ENCODE measurements at regions not wholly inside any gene's neighbourhood (a gene's known extent, or its start where the extent isn't known, plus 50 kb on each side); places are given as distances from the start of the nearest gene placed in this dataset.

DNA sequence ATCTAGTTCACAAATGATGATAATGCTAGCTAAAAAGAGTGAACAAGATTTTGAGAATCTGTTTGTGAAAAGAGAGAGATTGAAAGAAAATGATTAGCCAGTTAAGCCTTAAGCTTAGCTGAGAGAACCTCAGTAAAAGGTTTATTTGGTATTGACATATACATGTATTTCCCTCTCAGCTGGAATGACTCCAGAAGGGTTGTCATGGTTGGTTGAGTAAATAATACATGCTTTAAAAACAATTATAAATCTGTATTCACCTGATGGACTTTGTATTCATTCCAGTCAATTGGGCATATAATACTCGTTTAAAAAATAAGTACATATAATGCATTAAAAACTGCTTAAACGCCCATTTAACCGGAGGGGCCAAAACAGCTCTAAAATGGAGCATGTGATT is 181.4 kb downstream of the GRB14 start:
- DNase-seq: no peak

DNA sequence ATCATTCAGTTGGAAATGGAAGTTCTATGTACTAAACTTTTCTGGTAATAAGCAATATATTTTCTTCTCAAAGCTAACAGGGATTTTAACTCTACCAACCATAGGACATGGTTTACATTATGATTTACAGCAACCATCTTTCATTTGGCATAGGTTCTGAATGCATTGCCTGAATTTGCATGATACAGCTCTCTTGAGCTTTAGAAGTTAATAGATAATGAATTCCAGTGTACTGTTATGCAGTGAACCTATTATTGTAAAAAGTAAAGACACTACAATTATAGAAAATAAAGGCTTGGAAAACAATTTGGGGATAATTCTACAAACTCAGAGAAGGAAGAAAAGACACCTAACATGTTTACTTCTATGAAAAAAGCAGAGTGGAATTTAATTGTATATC is 182.0 kb downstream of the GRB14 start:
- no peak for DNase-seq

DNA sequence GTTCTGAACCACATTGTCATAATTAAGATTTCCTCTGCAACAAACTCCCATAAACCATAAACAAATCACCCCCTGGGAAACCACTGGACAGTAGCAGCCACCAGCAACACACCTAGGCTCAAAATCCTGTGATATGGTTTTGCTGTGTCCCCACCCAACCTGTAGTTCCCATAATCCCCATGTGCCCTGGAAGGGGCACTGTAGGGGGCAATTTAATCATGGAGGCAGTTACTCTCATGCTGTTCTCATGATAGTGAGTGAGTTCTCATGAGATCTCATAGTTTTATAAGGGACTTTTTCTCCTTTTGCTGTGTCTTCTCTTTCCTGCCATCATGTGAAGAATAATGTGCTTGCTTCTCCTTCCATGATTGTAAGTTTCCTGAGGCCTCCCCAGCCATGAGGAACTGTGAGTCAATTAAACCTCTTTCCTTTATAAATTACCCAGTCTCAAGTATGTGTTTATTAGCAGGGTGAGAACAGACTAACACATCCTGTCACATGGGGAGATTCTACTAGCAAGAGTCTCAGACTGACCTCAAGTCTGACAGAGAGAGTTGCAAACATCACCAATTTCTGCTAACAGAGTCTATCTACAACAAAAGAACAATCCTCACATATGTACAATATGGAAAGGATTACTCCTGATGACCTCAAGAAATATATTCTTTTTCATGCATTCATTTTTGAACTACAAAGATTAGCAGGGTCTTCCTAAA is 182.6 kb downstream of the GRB14 start:
- DNase-seq: no peak

DNA sequence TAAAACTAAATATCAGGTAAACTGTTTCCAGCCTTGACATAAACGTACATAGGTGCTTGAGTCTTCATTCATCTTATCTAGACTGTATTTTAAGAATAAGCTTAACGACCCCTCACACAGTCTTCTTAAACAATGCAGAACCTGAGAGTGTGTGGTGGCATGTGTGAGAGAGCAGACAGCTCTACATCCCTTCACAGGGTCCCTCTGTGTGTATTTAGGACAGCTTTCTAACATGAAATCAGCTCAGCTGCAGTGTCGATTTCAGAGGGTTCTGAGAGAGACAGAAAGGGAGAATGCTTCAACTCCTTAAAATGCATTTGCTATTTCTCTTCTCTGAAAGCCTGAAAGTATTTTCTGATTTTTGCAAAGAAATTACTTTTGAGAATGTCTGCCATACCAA is 185.2 kb downstream of the GRB14 start:
- no peak for DNase-seq

DNA sequence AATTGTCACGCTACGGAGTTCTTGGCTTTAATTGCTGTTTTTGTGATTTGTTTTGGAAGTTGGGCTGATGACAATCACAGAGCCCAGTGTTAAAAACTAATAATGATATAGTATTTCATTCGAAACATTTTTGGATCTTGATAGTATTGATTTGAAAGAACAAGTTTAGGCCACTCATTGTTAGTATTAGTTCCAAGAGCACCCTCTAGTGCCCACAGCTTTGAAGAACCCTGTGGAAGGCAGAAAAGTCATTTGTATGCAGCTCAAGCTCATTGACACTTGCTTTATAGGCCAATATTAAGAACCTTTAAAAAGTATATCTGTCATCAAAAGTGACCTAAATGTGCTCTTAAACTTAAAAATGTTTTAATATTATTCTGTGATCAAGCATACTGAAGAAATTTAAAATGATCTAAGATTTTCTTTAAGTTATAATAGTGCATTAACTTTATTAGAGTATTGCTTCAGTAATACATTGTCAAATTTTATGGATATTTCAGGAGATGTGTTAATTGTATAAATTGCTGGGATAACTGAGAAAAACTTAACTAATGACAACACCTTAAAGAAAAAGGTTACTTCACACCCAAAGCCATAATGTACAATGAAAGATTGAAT is 191.0 kb downstream of the GRB14 start:
- DNase-seq: peak; percentile 52

DNA sequence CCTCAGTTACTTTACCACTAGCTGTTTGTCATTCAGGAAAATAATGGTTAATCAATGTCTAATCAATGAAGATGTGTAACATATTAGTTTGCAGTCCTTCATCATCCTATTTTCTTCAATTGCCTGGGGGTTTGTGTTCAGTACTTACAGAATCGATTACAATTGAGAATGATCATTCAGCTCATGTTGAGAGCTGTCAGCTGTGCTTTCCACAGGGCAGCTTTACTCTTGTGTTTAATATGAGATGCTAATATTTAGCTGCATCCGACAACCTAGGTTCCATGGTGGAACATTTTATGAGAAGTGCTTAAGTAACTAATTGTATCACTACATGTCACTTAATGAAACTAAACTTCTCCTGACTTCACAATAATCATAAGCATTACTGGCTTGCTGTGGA is 191.9 kb downstream of the GRB14 start:
- no peak for DNase-seq

DNA sequence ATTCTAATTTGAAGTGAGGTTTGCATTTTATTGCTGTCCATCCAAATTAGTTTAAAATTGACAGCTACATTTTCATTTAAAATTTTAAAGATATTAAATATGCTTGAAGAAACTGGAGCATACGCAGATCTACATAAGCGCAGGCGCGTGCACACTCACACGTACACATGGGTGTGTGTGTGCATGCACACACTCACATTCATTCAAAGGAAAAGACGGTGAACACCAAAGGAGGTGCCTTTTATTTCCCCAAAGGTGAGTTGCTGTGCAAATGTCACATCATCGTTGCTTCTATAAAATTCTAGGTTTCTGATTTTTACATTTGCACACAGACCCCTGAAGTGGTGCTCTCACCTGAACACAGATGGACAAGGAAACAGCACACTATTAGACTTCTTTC is 194.2 kb downstream of the GRB14 start:
- no peak for DNase-seq

DNA sequence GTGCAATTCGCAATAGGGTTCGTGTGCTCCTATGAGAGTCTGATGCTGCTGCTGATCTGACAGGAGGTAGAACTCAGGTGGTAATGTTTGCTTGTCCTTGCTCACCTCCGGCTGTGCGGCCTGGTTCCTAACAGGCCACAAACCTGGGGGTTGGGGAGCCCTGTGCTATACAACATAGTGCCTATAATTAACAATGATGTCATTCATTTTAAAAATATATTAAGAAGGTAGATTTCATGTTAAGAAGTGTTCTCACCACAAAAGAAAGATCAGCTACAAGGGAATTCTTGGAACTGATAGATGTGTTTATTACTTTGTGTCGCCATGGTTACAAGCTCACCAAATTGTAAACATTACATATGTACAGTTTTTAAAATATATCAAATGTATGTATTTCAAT is 200.5 kb downstream of the GRB14 start:
- DNase-seq: no peak

DNA sequence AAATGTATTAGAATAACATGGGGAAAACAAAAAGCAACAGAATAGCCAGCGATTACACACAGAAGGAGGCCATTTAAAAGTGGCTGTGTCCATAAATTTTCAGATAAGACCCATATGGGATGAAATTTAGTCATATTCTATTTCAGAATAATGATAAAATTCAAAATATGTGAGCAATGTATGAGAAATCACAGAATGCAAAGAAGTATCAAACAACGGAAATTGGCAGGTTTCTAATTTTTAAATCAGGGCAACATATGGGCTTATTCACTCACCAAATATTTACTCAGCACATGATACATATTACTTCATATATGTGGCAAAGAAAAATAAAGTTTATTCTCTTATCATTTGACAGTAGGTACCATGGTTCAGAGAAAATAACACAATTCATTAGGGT is 208.5 kb downstream of the GRB14 start:
- DNase-seq: no peak

DNA sequence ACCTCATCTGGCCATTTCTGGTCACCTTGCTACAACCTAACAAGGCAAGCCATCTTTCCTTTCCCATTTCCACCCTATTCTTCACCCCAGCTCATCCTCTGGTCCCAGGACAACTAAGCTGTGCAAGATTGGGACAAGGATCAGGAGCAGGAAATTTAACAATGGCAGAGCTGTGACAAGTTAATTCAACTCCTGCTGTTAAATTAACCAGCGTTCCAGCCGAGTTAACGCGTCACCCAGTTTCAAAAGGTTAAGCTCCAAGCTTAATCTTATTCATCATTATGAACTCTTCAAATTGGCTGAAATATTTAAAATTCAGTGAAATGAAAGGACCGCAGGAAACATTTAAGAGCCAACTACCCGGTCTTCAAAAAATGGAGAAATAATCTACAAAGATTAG is 231.9 kb downstream of the GRB14 start:
- DNase-seq: no peak

DNA sequence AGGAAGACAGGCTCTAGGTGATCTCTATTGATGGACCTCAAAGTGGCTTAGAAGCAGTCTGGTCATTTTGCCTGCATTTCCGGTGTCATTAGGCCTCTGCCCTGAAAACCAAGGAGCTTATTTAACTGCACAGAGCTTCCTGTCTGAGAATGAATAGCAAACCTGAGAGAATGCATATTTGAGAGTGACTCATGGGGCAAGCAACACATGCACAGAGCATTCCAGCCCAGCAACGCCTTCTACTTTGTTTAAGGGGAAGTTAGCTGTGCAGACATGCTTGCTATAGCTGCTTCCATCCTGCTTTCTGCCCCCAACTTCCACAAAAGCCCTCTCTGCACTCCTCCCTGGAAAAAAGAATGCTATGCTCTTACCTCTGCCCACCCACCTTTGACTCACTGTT is 232.8 kb downstream of the GRB14 start:
- no peak for DNase-seq

DNA sequence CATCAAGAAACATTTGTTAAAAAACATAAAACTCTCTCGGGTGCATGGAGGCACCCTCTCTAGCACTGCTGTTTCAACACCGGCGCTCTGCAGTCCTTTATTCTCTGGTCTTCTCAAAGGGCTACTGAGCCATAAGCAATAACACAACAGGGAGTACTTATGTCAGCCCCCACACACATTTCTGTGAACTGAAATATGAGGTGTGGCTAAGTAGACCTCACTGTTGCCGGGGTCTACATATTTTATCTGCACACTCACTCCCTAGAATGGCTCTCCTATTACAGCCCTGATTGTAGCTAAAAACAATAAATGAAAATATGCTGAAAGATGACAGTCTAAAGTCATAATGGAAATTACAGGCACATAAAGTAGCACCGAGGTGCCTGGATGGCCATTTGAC is 235.1 kb downstream of the GRB14 start:
- DNase-seq: no peak

DNA sequence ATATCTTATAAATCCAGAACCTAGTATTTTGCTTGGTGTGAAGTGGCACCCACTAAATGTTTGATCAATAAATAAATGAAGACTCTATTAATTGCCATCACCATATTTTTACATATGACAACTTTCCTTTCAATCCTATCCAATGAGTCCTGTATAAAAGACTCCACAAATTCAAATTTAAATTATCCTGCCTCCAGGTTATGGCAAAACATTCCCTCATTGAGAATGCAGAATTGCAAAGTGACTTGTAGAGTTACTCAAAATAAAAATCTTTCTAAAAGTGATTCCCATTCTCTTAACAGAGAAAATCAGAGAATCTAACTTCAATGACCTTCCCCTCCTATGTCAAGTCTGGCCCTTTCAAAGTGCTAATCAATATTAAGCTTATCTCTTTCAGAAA is 236.8 kb downstream of the GRB14 start:
- DNase-seq: no peak

DNA sequence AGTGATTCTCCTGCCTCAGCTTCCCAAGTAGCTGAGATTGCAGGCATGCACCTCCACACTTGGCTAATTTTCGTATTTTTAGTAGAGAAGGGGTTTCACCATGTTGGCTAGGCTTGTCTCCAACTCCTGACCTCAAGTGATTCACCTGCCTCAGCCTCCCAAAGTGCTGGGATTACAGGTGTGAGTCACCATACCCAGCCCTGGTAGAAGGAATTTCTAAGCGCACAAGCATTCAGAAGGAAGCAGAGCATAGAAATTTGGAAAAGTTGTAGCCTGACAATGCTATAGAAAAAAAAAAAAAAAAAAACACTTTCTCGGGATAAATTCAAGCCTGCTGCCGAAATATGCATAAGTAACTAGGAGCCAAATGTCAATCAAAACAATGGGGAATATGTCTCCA is 249.4 kb downstream of the GRB14 start:
- no peak for DNase-seq

DNA sequence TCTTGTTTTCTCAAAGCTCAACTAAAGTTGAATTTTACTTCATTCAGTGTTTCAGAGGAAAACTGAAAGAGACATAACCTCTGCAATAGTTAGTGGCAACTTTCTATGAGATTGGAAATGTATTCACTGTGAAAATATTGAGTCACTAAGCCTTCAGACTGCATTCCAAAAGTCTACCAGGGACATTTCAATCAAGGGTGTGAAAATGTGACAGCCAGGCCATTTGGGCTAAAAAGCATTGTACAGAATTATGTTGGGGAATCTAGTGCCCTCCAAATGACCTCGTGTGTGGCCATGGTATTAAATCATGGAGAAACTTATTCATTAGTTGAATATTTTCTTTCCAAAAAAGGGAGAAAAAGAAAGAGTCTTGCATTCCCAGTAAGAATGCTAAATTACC is 251.9 kb downstream of the GRB14 start:
- DNase-seq: peak; percentile 24

DNA sequence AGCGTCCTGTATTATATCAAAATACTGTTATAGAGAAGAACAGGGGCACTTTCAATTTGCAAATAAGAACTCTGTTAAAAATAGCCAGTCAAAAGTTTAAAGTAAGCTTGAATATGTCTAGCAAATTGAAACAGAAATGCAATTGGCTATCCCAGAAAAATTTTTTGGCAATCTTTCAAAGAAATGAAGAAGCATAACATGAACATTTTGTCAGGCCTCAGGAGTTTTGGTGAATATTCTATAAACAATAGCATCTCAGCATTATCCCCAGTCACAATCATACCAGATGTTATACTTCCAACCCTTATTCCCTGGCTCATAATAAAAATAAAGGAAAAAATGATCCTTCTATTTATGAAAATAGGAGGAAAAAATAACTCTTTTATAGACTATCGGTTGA is 252.4 kb downstream of the GRB14 start:
- DNase-seq: peak; percentile 38

DNA sequence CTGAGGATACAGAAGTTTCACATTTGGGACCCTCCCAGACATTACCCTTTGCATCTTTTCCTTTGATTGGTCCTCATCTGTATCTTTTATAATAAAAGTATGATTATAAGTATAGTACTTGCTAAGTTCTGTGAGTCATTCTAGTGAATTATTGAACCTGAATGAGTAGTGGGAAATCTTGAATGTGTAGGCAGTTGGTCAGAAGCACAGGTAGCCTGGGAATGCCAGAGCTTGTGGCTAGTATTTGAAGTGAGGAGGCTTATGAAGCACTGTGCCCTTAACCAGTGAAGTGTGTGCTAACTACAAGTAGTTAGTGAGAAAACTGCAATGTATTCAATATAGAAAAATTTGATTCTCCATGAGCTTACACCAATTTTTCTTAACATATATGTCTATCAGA is 257.6 kb downstream of the GRB14 start:
- no peak for DNase-seq

DNA sequence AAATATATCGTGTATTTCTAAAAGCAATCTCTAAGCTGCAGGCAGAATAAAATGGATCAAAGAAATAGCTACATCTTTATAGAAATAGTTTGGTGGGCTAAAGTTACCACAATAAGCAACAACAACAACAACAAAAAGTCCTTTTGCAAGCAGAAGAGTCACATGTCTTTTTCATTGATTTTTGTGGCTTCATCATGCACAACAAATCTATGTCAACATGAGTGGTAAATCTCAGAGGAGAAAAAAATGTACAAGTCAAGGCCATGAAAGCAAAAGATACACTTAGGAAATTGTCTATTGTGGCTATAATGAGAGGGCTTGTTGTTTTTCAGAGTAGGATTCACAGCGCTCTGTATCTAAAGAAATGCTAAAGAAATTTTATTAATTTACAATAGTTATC is 269.7 kb downstream of the GRB14 start:
- no peak for DNase-seq

DNA sequence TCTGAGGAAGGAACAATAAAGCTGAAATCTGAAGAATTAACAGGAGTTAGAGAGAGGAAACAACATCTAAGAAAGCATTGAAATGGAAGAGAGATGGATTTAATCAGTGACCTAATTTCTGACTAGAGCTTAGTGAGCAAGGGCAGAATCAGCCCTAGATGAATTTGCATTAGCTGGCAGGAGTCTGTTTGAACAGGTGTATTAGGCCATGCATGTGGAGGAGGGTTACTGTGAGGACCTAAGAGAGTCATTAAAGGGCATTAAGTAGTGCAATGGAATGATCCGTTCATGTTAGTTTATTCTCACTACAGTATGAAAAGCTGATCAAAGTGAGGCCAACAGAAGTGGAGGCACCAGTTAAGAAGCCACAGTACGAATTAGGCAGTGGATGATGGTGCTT is 285.3 kb downstream of the GRB14 start:
- DNase-seq: no peak

DNA sequence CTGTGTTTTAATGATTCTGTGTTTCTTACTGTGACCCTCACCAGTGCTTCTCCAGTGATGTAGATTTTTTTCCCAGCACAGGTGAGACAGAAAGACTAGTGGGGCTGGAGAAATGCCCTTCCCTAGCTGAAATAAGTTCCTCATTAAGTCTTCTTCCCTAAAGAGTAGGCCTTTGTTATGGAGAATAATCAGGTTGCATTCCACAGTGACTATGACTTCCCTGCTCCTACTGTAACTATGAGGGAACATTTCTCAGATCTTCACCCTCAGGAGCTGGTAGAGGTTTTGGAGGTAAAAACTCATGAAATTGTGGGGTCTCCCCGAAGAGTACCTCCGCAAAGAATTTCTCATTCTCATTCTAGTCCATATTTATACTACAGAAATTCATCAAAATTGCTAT is 286.2 kb downstream of the GRB14 start:
- DNase-seq: no peak

DNA sequence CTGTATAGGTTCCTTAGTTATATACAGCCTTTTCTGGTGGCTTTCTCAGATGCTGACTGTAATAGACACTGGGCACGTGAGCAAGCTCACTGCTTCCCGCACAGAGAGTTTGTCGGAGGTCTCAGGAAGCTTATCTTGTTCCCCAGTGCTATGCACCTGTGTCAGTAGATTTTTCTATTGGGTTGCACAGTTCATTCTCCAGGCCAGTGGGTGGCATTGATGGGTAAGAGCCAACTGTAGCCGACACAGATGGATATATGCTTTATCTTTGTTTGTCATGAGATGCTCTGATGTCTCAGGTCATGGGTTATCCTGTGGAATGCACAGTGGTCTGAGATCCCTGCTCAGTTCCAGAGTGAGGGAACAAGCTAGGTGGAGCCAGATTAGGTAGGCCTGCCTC is 293.0 kb downstream of the GRB14 start:
- DNase-seq: no peak

DNA sequence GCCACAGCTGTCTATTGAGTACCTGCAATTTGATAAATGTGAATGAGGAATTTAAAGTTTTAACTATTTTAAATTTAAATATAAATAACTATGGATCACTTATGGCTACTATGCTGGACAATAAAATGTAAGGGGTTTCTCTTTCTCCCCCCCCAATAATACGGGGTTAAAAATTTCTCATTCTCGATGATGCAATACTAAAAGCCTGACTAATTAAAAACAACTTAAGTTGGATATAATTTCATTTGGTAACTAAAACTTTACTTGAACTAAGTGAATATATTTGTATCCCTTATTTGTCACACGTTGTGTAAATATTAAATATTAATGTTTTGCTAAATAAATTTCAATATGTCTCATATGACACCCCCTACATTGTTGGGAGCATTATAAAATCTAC is 297.3 kb downstream of the GRB14 start:
- no peak for DNase-seq

DNA sequence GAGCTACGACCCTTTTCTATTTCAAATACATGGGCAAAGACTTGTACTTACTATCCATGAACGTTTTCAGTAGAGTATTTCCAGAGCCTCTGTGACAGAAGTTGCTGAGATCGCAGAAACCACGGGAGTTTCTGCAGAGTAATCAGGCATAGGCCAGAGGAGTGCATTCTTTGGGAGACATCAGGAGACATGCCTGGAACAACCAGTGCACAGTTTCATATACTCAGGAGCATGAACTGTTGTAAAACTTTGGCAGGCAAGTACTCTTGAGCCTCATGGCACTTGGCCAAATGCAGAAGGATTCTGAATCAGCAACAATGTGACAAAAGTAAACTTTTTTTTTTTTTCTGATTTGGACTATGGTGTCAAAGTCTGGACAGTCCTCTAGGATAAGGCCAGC is 307.1 kb downstream of the GRB14 start:
- peak; percentile 11 for DNase-seq

DNA sequence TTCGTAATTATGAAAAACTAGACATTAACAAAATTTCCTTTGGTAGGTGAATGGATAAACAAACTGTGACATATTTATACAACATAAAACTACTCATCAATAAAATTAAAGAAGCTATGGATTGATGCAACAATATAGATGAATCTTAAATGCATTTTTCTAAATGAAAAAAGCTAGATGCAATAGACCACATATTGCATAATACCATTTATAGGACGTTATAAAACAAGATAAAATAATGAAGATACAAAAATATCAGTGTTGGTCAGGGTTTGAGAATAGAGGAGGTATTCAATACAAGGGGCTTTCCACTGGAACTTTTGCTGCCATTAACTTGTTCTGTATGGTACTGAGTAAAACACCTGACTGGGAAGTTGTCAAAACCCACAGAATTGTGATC is 314.4 kb downstream of the GRB14 start:
- DNase-seq: no peak

Measured in muscle of arm (tissue), 1 donor.